ENCODE measurements at regions not wholly inside any gene's neighbourhood (a gene's known extent, or its start where the extent isn't known, plus 50 kb on each side); places are given as distances from the start of the nearest gene placed in this dataset.

GRCh38 chr2:67532387-67532786 lies 135.3 kb downstream of the ETAA1 start:
- no peaks in the 10 kb centered on the region for H3K36me3 ChIP-seq
- H3K27me3 ChIP-seq (ENCODE audit: insufficient read depth, low read depth, severe bottlenecking) = peaks cover 44% of the 10 kb centered on the region
- H3K9me3 ChIP-seq (ENCODE audit: severe bottlenecking) = no peaks in the 10 kb centered on the region
- TF ChIP-seq, protein P1, sequence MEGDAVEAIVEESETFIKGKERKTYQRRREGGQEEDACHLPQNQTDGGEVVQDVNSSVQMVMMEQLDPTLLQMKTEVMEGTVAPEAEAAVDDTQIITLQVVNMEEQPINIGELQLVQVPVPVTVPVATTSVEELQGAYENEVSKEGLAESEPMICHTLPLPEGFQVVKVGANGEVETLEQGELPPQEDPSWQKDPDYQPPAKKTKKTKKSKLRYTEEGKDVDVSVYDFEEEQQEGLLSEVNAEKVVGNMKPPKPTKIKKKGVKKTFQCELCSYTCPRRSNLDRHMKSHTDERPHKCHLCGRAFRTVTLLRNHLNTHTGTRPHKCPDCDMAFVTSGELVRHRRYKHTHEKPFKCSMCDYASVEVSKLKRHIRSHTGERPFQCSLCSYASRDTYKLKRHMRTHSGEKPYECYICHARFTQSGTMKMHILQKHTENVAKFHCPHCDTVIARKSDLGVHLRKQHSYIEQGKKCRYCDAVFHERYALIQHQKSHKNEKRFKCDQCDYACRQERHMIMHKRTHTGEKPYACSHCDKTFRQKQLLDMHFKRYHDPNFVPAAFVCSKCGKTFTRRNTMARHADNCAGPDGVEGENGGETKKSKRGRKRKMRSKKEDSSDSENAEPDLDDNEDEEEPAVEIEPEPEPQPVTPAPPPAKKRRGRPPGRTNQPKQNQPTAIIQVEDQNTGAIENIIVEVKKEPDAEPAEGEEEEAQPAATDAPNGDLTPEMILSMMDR (IDR thresholded peaks at IDR 0.05; ENCODE audit: low read depth, low read length) = no peak
- no peak for DNase-seq
- no peak overlapping the region for H3K27ac ChIP-seq
- no peak overlapping the region for H3K4me3 ChIP-seq (ENCODE audit: low read depth, low read length)

- DNase-seq = no peak
- TF ChIP-seq, protein P1 (IDR thresholded peaks at IDR 0.05; ENCODE audit: low read depth, low read length) = no peak
- Histone ChIP-seq H3K27ac (no peak overlapping the region), H3K4me3 (ENCODE audit: low read depth, low read length) (no peak overlapping the region), H3K27me3 (ENCODE audit: insufficient read depth, low read depth, severe bottlenecking) (peaks cover 29% of the 10 kb centered on the region), H3K36me3 (no peaks in the 10 kb centered on the region), H3K9me3 (ENCODE audit: severe bottlenecking) (peaks cover 9% of the 10 kb centered on the region)
Observed at GRCh38 chr2:67534745-67535144, 137.6 kb downstream of the ETAA1 start.

- peaks cover 34% of the 10 kb centered on the region for H3K27me3 ChIP-seq (ENCODE audit: insufficient read depth, low read depth, severe bottlenecking)
- no peaks in the 10 kb centered on the region for H3K36me3 ChIP-seq
- no peak overlapping the region for H3K4me3 ChIP-seq (ENCODE audit: low read depth, low read length)
- H3K9me3 ChIP-seq (ENCODE audit: severe bottlenecking) = peaks cover 13% of the 10 kb centered on the region
- no peak for DNase-seq
- H3K27ac ChIP-seq = no peak overlapping the region
- TF ChIP-seq, protein P1 (IDR thresholded peaks at IDR 0.05; ENCODE audit: low read depth, low read length) = no peak
Observed at GRCh38 chr2:67540962-67541361, 143.8 kb downstream of the ETAA1 start.

DNA sequence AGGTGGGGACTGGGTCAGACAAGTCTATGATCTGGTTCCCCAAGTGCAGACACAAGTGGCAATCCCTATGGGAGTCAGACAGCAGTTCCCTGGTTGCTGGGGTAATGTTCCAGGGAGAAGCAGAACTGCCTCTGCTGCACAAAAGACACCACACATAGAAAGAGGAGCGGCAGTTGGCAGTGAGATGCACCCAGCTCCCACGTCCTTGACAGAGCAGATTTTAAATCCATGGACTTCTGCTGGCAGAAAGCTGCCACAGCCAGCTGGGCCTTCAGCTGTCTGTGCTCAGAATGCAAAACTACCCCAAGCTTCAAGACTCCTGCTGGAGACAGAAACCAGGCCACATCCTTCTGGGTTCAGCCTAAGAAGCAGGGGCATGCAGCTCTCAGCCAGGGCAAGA lies 147.2 kb downstream of the ETAA1 start:
- no peak for DNase-seq
- TF ChIP-seq, protein P1 (IDR thresholded peaks at IDR 0.05; ENCODE audit: low read depth, low read length) = no peak

GRCh38 chr2:67548317-67549201 lies 151.4 kb downstream of the ETAA1 start:
- TF ChIP-seq, protein P1 (IDR thresholded peaks at IDR 0.05; ENCODE audit: low read depth, low read length) = no peak
- H3K27ac ChIP-seq = no peak overlapping the region
- peaks cover 85% of the 10 kb centered on the region for H3K27me3 ChIP-seq (ENCODE audit: insufficient read depth, low read depth, severe bottlenecking)
- DNase-seq = no peak
- no peak overlapping the region for H3K4me3 ChIP-seq (ENCODE audit: low read depth, low read length)
- H3K9me3 ChIP-seq (ENCODE audit: severe bottlenecking) = peaks cover 4% of the 10 kb centered on the region
- H3K36me3 ChIP-seq = no peaks in the 10 kb centered on the region

More for the DNA sequence above, 147.2 kb downstream of the ETAA1 start:
- Histone ChIP-seq H3K36me3 (no peaks in the 10 kb centered on the region), H3K27ac (no peak overlapping the region), H3K4me3 (ENCODE audit: low read depth, low read length) (no peak overlapping the region), H3K9me3 (ENCODE audit: severe bottlenecking) (peaks cover 6% of the 10 kb centered on the region), H3K27me3 (ENCODE audit: insufficient read depth, low read depth, severe bottlenecking) (peaks cover 62% of the 10 kb centered on the region)
